Smooth muscle cell (in vitro differentiated cells): ENCODE measurements at regions not wholly inside any gene's neighbourhood (a gene's known extent, or its start where the extent isn't known, plus 50 kb on each side); places are given as distances from the start of the nearest gene placed in this dataset.
A peak's percentile ranks its signal among the peaks of the same experiment; 100 is the strongest.

Experiments used
- DNase-seq: peaks from one replicate; lab custom pipeline; 2025; ENCODE audit not compliant: unreplicated experiment; lab: John Stamatoyannopoulos, UW
- H2AFZ ChIP-seq: fragments of 200-600 bp; sonication (generic); 2 replicates; pipeline ENCODE4 v1.6.0; 2016; ENCODE audit warnings: antibody characterized with exemption, low read depth, mild to moderate bottlenecking
- H3F3A ChIP-seq: fragments of 200-600 bp; sonication (generic); 2 replicates; pipeline ENCODE4 v1.6.0; 2017; ENCODE audit warnings: antibody characterized with exemption, low read depth
- H3K27ac ChIP-seq: fragments of 200-600 bp; sonication (generic); 2 replicates; pipeline ENCODE4 v1.5.1; 2016; ENCODE audit warnings: low read depth, mild to moderate bottlenecking
- H3K27me3 ChIP-seq: fragments of 200-600 bp; sonication (generic); 2 replicates; pipeline ENCODE4 v1.6.1; 2016; ENCODE audit warnings: low read depth, mild to moderate bottlenecking
- H3K36me3 ChIP-seq: fragments of 200-600 bp; sonication (generic); 2 replicates; pipeline ENCODE4 v1.5.1; 2016; ENCODE audit warnings: low read depth
- H3K4me1 ChIP-seq: fragments of 200-600 bp; sonication (generic); 2 replicates; pipeline ENCODE4 v1.5.1; 2016; ENCODE audit warnings: low read depth
- H3K4me2 ChIP-seq: fragments of 200-600 bp; sonication (generic); 2 replicates; pipeline ENCODE4 v1.6.0; 2016; ENCODE audit warnings: mild to moderate bottlenecking
- H3K4me3 ChIP-seq: fragments of 200-600 bp; sonication (generic); 2 replicates; pipeline ENCODE4 v1.5.1; 2016; ENCODE audit warnings: mild to moderate bottlenecking
- H3K79me2 ChIP-seq: fragments of 200-600 bp; sonication (generic); 2 replicates; pipeline ENCODE4 v1.6.0; 2016; ENCODE audit warnings: low read depth, mild to moderate bottlenecking
- H3K9ac ChIP-seq: fragments of 200-600 bp; sonication (generic); 2 replicates; pipeline ENCODE4 v1.6.0; 2016; ENCODE audit warnings: low read depth
- H3K9me3 ChIP-seq: fragments of 200-600 bp; sonication (generic); replicated peaks from 2 replicates; pipeline ENCODE4 v1.5.1; 2016; ENCODE audit warnings: low read depth
- H4K20me1 ChIP-seq: fragments of 200-600 bp; sonication (generic); 2 replicates; pipeline ENCODE4 v1.6.0; 2016; ENCODE audit warnings: low read depth
- CTCF ChIP-seq: fragments of 200-600 bp; sonication (generic); IDR thresholded peaks from 2 replicates; pipeline ENCODE4 v1.5.1; 2017; ENCODE audit warnings: borderline replicate concordance, mild to moderate bottlenecking, antibody characterized with exemption; ENCODE audit not compliant: insufficient read depth, poor library complexity, severe bottlenecking
- WGBS: methylation state at CpG from one replicate; pipeline ENCODE4 v1.1.7; 2016; ENCODE audit warnings: low lambda C conversion rate; 5-methylcytosine and 5-hydroxymethylcytosine counted together

GRCh38 chr14:53865711-53866110 is 90.9 kb downstream of the BMP4 start:
- no peak overlapping the region for H3K4me3 ChIP-seq
- no peaks in the 10 kb centered on the region for H4K20me1 ChIP-seq
- H2AFZ ChIP-seq = no peak overlapping the region
- 17% methylated on average over 2 of the region's 2 CpGs for WGBS
- no peaks in the 10 kb centered on the region for H3K9me3 ChIP-seq
- no peak for DNase-seq
- no peak for TF ChIP-seq CTCF
- peak overlapping the region; percentile 45 for H3K27ac ChIP-seq
- peak overlapping the region; percentile 73 for H3K4me2 ChIP-seq
- H3K79me2 ChIP-seq = no peaks in the 10 kb centered on the region
- no peak overlapping the region for H3K9ac ChIP-seq
- no peaks in the 10 kb centered on the region for H3F3A ChIP-seq
- no peaks in the 10 kb centered on the region for H3K27me3 ChIP-seq
- H3K4me1 ChIP-seq = peaks cover 11% of the 10 kb centered on the region
- H3K36me3 ChIP-seq = no peaks in the 10 kb centered on the region

GRCh38 chr14:53861781-53862180 is 94.8 kb downstream of the BMP4 start:
- H3K9me3 ChIP-seq = no peaks in the 10 kb centered on the region
- H3K36me3 ChIP-seq = no peaks in the 10 kb centered on the region
- no peak overlapping the region for H3K4me3 ChIP-seq
- no peaks in the 10 kb centered on the region for H4K20me1 ChIP-seq
- no peaks in the 10 kb centered on the region for H3F3A ChIP-seq
- H3K27ac ChIP-seq = no peak overlapping the region
- H3K9ac ChIP-seq = no peak overlapping the region
- WGBS = 44% methylated on average over 5 of the region's 5 CpGs
- H3K4me1 ChIP-seq = peaks cover 11% of the 10 kb centered on the region
- H3K79me2 ChIP-seq = no peaks in the 10 kb centered on the region
- no peak for TF ChIP-seq CTCF
- H3K4me2 ChIP-seq = peak overlapping the region; percentile 1
- DNase-seq = no peak
- H3K27me3 ChIP-seq = no peaks in the 10 kb centered on the region
- no peak overlapping the region for H2AFZ ChIP-seq

- Histone ChIP-seq H3K9ac (no peak overlapping the region), H3F3A (no peaks in the 10 kb centered on the region), H3K9me3 (no peaks in the 10 kb centered on the region), H3K36me3 (no peaks in the 10 kb centered on the region), H4K20me1 (no peaks in the 10 kb centered on the region), H2AFZ (no peak overlapping the region), H3K4me1 (peaks cover 5% of the 10 kb centered on the region), H3K27ac (no peak overlapping the region), H3K79me2 (no peaks in the 10 kb centered on the region), H3K27me3 (no peaks in the 10 kb centered on the region), H3K4me3 (no peak overlapping the region), H3K4me2 (no peak overlapping the region)
- 100% methylated on average over 1 of the region's 1 CpG for WGBS
- TF ChIP-seq CTCF = no peak
- no peak for DNase-seq
Observed at GRCh38 chr14:53858345-53858684, 98.3 kb downstream of the BMP4 start.

GRCh38 chr14:53857625-53858344 is 98.8 kb downstream of the BMP4 start:
- no peak overlapping the region for H3K4me3 ChIP-seq
- WGBS = 91% methylated on average over 5 of the region's 5 CpGs
- no peaks in the 10 kb centered on the region for H4K20me1 ChIP-seq
- no peak overlapping the region for H3K27ac ChIP-seq
- DNase-seq = no peak
- no peak overlapping the region for H3K4me2 ChIP-seq
- H2AFZ ChIP-seq = no peak overlapping the region
- H3K79me2 ChIP-seq = no peaks in the 10 kb centered on the region
- H3K9ac ChIP-seq = no peak overlapping the region
- no peaks in the 10 kb centered on the region for H3K27me3 ChIP-seq
- no peaks in the 10 kb centered on the region for H3K9me3 ChIP-seq
- no peaks in the 10 kb centered on the region for H3K4me1 ChIP-seq
- no peaks in the 10 kb centered on the region for H3K36me3 ChIP-seq
- TF ChIP-seq CTCF = no peak
- no peaks in the 10 kb centered on the region for H3F3A ChIP-seq
